ENCODE measurements at regions not wholly inside any gene's neighbourhood (a gene's known extent, or its start where the extent isn't known, plus 50 kb on each side); places are given as distances from the start of the nearest gene placed in this dataset.

DNA sequence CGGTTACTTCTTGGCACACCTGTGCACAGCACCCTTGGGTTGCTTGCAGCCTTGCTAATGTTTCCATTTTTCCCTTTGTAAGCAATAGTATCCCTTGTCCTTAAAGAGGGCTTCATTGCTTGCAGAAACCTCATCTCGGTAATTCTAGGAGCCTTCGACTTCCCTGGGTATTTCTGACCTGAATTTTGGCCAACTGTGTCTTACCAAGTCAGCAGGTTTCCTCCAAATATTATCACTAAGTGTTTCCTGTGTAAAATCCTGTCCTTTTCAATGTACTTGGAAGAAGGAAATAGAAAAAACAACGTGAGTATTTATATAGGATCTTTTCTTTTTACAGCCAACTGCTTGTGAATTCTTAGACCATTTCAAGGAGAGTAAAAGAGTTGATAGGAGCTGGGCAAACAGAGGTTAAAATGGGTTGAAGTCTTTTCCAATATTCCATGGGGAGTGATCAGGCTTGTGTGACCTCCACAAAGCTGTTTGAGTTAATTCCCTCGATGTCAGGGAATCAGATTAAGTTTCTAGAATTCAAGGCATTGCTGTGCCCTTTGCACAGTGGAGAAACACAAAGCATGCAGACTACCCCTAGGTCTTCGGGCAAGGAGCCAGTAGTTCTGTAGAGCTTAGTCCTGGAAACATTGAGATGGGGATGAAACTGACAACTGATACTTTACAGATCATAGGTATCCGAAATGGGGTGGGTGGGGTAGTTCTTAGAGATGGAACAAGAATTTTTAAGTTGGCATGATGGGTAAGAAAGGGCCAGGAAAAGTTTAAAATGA lies 209.9 kb downstream of the CPE start:
- Histone ChIP-seq H3K9me3 (ENCODE audit: low read length) (no peaks in the 10 kb centered on the region), H4K20me1 (ENCODE audit: insufficient read depth) (no peaks in the 10 kb centered on the region), H3K4me2 (ENCODE audit: low read length) (no peak overlapping the region), H3K27ac (ENCODE audit: low read length) (no peak overlapping the region), H3K4me3 (ENCODE audit: low read length) (no peak overlapping the region), H3K79me2 (replicated peaks; ENCODE audit: insufficient read depth, low read length) (no peaks in the 10 kb centered on the region), H3K36me3 (ENCODE audit: insufficient read depth, low read length) (no peaks in the 10 kb centered on the region), H2AFZ (ENCODE audit: low read depth, low read length) (no peak overlapping the region), H3K9ac (ENCODE audit: low read length) (no peak overlapping the region), H3F3A (ENCODE audit: insufficient read depth, low read length, poor library complexity, severe bottlenecking) (no peaks in the 10 kb centered on the region), H3K27me3 (ENCODE audit: insufficient read depth, low read depth, low read length) (no peaks in the 10 kb centered on the region), H3K9me2 (ENCODE audit: insufficient read depth, low read length) (no peaks in the 10 kb centered on the region)
- TF ChIP-seq TAF1 (IDR thresholded peaks at IDR 0.05; ENCODE audit: low read depth) (no peak), MXI1 (conservative IDR thresholded peaks at IDR 0.05; ENCODE audit: poor library complexity, severe bottlenecking) (no peak), EP300 (conservative IDR thresholded peaks at IDR 0.05; ENCODE audit: poor library complexity, severe bottlenecking) (no peak), SMC3 (conservative IDR thresholded peaks at IDR 0.05; ENCODE audit: poor library complexity) (no peak), POLR2AphosphoS5 (IDR thresholded peaks at IDR 0.05) (no peak), RAD21 (conservative IDR thresholded peaks at IDR 0.05) (no peak)
- TF ChIP-seq, protein P1, sequence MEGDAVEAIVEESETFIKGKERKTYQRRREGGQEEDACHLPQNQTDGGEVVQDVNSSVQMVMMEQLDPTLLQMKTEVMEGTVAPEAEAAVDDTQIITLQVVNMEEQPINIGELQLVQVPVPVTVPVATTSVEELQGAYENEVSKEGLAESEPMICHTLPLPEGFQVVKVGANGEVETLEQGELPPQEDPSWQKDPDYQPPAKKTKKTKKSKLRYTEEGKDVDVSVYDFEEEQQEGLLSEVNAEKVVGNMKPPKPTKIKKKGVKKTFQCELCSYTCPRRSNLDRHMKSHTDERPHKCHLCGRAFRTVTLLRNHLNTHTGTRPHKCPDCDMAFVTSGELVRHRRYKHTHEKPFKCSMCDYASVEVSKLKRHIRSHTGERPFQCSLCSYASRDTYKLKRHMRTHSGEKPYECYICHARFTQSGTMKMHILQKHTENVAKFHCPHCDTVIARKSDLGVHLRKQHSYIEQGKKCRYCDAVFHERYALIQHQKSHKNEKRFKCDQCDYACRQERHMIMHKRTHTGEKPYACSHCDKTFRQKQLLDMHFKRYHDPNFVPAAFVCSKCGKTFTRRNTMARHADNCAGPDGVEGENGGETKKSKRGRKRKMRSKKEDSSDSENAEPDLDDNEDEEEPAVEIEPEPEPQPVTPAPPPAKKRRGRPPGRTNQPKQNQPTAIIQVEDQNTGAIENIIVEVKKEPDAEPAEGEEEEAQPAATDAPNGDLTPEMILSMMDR (IDR thresholded peaks at IDR 0.05; ENCODE audit: poor library complexity, severe bottlenecking): no peak
- TF ChIP-seq, protein P2, sequence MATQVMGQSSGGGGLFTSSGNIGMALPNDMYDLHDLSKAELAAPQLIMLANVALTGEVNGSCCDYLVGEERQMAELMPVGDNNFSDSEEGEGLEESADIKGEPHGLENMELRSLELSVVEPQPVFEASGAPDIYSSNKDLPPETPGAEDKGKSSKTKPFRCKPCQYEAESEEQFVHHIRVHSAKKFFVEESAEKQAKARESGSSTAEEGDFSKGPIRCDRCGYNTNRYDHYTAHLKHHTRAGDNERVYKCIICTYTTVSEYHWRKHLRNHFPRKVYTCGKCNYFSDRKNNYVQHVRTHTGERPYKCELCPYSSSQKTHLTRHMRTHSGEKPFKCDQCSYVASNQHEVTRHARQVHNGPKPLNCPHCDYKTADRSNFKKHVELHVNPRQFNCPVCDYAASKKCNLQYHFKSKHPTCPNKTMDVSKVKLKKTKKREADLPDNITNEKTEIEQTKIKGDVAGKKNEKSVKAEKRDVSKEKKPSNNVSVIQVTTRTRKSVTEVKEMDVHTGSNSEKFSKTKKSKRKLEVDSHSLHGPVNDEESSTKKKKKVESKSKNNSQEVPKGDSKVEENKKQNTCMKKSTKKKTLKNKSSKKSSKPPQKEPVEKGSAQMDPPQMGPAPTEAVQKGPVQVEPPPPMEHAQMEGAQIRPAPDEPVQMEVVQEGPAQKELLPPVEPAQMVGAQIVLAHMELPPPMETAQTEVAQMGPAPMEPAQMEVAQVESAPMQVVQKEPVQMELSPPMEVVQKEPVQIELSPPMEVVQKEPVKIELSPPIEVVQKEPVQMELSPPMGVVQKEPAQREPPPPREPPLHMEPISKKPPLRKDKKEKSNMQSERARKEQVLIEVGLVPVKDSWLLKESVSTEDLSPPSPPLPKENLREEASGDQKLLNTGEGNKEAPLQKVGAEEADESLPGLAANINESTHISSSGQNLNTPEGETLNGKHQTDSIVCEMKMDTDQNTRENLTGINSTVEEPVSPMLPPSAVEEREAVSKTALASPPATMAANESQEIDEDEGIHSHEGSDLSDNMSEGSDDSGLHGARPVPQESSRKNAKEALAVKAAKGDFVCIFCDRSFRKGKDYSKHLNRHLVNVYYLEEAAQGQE (IDR thresholded peaks at IDR 0.05; ENCODE audit: borderline replicate concordance): no peak

DNA sequence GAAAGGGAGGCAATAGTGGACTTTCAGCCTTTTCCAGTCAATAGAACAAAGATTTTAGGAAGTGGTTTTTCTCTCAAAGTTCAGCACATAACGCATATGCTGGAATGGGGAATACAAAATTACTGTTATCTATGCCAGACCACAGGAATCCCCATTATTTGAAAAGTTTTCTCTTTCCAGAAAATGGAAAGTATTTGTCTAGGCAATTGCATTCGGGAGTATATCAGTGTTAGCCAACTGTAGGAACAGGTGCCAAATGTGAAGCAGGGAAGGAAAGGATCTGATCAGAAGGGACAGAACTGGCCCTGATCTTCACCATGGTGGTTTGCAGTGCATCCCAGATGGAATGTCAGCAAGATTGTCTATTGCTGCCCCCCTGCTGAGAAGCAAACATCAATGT lies 213.6 kb downstream of the CPE start:
- Histone ChIP-seq H3F3A (ENCODE audit: insufficient read depth, low read length, poor library complexity, severe bottlenecking) (no peaks in the 10 kb centered on the region), H3K27me3 (ENCODE audit: insufficient read depth, low read depth, low read length) (no peaks in the 10 kb centered on the region), H3K9ac (ENCODE audit: low read length) (no peak overlapping the region), H3K4me2 (ENCODE audit: low read length) (no peak overlapping the region), H3K27ac (ENCODE audit: low read length) (no peak overlapping the region), H3K9me2 (ENCODE audit: insufficient read depth, low read length) (no peaks in the 10 kb centered on the region), H3K36me3 (ENCODE audit: insufficient read depth, low read length) (no peaks in the 10 kb centered on the region), H2AFZ (ENCODE audit: low read depth, low read length) (no peak overlapping the region), H3K4me3 (ENCODE audit: low read length) (no peak overlapping the region), H3K79me2 (replicated peaks; ENCODE audit: insufficient read depth, low read length) (no peaks in the 10 kb centered on the region), H3K9me3 (ENCODE audit: low read length) (no peaks in the 10 kb centered on the region), H4K20me1 (ENCODE audit: insufficient read depth) (no peaks in the 10 kb centered on the region)
- TF ChIP-seq POLR2AphosphoS5 (IDR thresholded peaks at IDR 0.05) (no peak), EZH2 (IDR thresholded peaks at IDR 0.05; ENCODE audit: borderline replicate concordance, insufficient read depth, low read length, poor library complexity, severe bottlenecking) (no peak), RAD21 (conservative IDR thresholded peaks at IDR 0.05) (no peak), TAF1 (IDR thresholded peaks at IDR 0.05; ENCODE audit: low read depth) (no peak), MXI1 (conservative IDR thresholded peaks at IDR 0.05; ENCODE audit: poor library complexity, severe bottlenecking) (no peak), SMC3 (conservative IDR thresholded peaks at IDR 0.05; ENCODE audit: poor library complexity) (no peak), EP300 (conservative IDR thresholded peaks at IDR 0.05; ENCODE audit: poor library complexity, severe bottlenecking) (no peak)
- TF ChIP-seq, protein P2 (IDR thresholded peaks at IDR 0.05; ENCODE audit: borderline replicate concordance): no peak
- TF ChIP-seq, protein P1 (IDR thresholded peaks at IDR 0.05; ENCODE audit: poor library complexity, severe bottlenecking): no peak
